Liver (tissue), 3 donors: ENCODE measurements at regions not wholly inside any gene's neighbourhood (a gene's known extent, or its start where the extent isn't known, plus 50 kb on each side); places are given as distances from the start of the nearest gene placed in this dataset.

Experiments
- CTCF ChIP-seq: fragments of 150-350 bp; IDR thresholded peaks from 2 replicates; pipeline ENCODE4 v1.5.1; 2017; ENCODE audit warnings: improper control_type of control experiment, low read depth, low read length; ENCODE audit not compliant: missing input control
- HNF4A ChIP-seq, 2 donors: conservative IDR thresholded peaks; 2 replicates each; pipeline ENCODE4 v1.6.1; 2016; ENCODE audit warnings: antibody characterized with exemption in 2 of 2, mild to moderate bottlenecking in 2 of 2
- JUND ChIP-seq, 2 donors: IDR thresholded peaks; 2 replicates each; pipeline ENCODE4 v1.6.1; 2016; ENCODE audit warnings: antibody characterized with exemption in 2 of 2
- MAX ChIP-seq: IDR thresholded peaks from 2 replicates; pipeline ENCODE4 v1.6.1; 2016; ENCODE audit warnings: antibody characterized with exemption
- REST ChIP-seq: IDR thresholded peaks from 2 replicates; pipeline ENCODE4 v1.6.1; 2016; ENCODE audit warnings: antibody characterized with exemption, mild to moderate bottlenecking
- RXRA ChIP-seq, 2 donors: IDR thresholded peaks; 2 replicates each; pipeline ENCODE4 v1.6.1; 2017 to 2018; ENCODE audit warnings: antibody characterized with exemption in 2 of 2, mild to moderate bottlenecking in 1 of 2
- donor health status: healthy.
- donor health status: healthy.

GRCh38 chrY:21315366-21315765 is 195.8 kb upstream of the RBMY1B start:
- TF ChIP-seq REST (no peak), RXRA (IDR thresholded peaks at IDR 0.05) (no peak), CTCF (no peak), JUND (IDR thresholded peaks at IDR 0.05) (no peak), HNF4A (conservative IDR thresholded peaks at IDR 0.05) (no peak), MAX (no peak)
